Testis (tissue), 2 donors: ENCODE measurements at regions not wholly inside any gene's neighbourhood (a gene's known extent, or its start where the extent isn't known, plus 50 kb on each side); places are given as distances from the start of the nearest gene placed in this dataset.

Experiments
- CTCF ChIP-seq, 3 experiments: fragments of 450-650 bp in 2 of 3; fragments of 200-600 bp in 1 of 3; sonication (generic) in 1 of 3; IDR thresholded peaks; one replicate each; pipeline ENCODE4 v1.5.1; 2016 to 2019; ENCODE audit warnings: antibody characterized with exemption in 3 of 3, mild to moderate bottlenecking in 2 of 3, moderate library complexity in 1 of 3
- POLR2A ChIP-seq: fragments of 450-650 bp; IDR thresholded peaks from one replicate; pipeline ENCODE4 v1.6.1; 2017; ENCODE audit warnings: antibody characterized with exemption, mild to moderate bottlenecking, moderate library complexity

GRCh38 chr17:56679777-56680422 is 86.4 kb downstream of the NOG start:
- TF ChIP-seq CTCF (IDR thresholded peaks at IDR 0.05) (no peak), POLR2A (no peak)
